ENCODE measurements at regions not wholly inside any gene's neighbourhood (a gene's known extent, or its start where the extent isn't known, plus 50 kb on each side); places are given as distances from the start of the nearest gene placed in this dataset.

DNA sequence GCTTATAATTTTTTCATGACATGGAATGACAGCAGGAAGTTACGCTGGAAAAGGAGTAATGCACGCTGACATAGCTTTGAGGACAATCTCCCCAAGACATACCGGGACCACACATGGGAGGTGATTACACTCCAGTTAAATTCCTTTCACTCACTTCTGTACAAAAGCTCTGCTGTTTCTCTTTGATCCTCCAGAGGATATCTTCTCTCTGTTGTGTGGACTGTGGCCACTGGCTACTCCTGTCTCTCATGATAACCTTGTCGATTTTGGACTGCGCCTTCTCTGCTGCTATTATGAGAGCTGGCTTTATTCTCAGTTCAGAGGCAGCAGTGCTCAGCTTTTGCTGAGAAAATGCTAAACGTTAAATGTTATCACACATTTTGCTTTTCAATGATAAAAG is 464.6 kb downstream of the FGF9 start:
- intact Hi-C loops (cut with DNase I), result no loop called here
- 34% methylated on average over 6 of the region's 6 CpGs for WGBS

DNA sequence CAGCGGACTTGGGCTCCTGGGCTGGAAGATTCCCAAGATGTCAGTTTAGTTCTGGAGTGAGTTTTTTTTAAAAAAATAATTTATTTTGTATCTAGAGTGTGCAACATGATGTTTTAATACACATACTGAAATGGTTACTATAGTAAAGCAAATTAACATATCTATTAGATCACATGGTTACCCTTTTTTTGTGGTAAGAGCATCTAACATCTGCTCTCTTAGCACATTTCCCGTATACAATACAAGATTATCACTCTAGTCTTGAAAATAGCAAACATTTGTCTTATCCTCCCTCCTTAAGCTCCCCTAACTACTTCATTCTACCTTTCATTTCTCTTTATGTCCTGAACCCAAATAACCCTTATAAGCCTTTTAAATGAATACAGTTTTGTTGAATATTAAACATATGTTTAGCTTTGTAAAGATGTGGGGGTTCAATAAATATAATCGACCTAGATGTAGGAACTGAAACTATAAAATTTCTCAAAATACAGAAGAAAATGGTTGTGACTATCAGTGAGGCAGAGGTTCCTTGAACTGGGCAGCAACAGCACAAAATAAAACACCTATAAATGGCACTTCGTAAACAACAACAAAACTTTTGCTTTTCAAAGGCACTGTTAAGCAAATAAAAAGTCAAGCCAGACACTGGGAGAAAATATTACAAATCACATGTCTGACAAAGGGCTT is 466.6 kb downstream of the FGF9 start:
- no peak overlapping the region for H3K4me3 ChIP-seq (ENCODE audit: low read length)
- no peak for DNase-seq
- H3K27me3 ChIP-seq (ENCODE audit: control insufficient read depth, insufficient read depth), result no peaks in the 10 kb centered on the region
- H3K4me1 ChIP-seq (ENCODE audit: control insufficient read depth, insufficient read depth, low read length), result no peaks in the 10 kb centered on the region
- no peaks in the 10 kb centered on the region for H3K9me3 ChIP-seq (ENCODE audit: control insufficient read depth, low read length)
- no peak for ATAC-seq
- intact Hi-C loops (cut with DNase I), result no loop called here
- H3K27ac ChIP-seq (ENCODE audit: low read length), result no peak overlapping the region
- 76% methylated on average over 4 of the region's 4 CpGs for WGBS

More for the DNA sequence above, 464.6 kb downstream of the FGF9 start:
- Histone ChIP-seq H3K4me3 (ENCODE audit: low read length) (no peak overlapping the region), H3K27ac (ENCODE audit: low read length) (no peak overlapping the region), H3K4me1 (ENCODE audit: control insufficient read depth, insufficient read depth, low read length) (no peaks in the 10 kb centered on the region), H3K27me3 (ENCODE audit: control insufficient read depth, insufficient read depth) (no peaks in the 10 kb centered on the region), H3K9me3 (ENCODE audit: control insufficient read depth, low read length) (no peaks in the 10 kb centered on the region)
- no peak for ATAC-seq
- no peak for DNase-seq

DNA sequence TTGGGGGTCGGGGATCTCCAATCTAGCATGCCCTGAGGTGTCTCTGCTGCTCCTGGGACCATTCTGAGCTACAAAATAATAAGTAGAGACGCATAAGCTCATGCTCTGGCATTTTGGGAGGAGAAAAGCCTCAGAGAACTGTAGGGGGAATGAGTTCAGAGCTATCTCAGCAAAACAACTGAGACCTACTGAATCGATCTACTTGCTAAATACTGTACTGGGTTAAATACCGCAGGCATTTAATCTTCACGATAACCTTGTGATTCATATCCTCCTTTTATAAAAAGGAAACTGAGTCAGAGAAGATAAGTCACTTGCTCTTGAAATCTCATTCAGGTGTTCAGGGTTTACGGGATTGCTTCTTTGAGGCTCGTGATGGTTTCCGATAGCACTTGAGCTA is 468.1 kb downstream of the FGF9 start:
- no peak for ATAC-seq

DNA sequence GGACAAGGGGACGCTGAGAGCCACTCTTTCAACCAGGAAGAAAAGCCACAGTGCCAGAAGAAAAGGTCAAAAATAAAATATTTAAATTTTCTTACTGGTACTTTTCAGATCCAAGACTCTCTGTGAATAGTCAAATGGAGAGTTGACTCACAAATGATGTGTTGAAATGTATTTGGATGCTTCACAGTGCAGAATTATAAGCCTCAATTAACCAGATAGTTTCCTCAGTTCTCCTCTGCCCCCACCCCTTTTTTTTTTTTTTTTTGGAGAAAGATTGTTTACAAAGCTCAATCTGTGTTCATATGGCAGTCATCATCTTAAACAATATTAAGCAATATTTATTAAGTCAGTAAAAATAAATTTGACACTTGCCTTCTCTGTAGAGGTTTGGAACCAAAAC is 470.8 kb downstream of the FGF9 start:
- Histone ChIP-seq H3K27me3 (ENCODE audit: control insufficient read depth, insufficient read depth) (no peaks in the 10 kb centered on the region), H3K27ac (ENCODE audit: low read length) (no peak overlapping the region), H3K9me3 (ENCODE audit: control insufficient read depth, low read length) (no peaks in the 10 kb centered on the region), H3K4me1 (ENCODE audit: control insufficient read depth, insufficient read depth, low read length) (no peaks in the 10 kb centered on the region), H3K4me3 (ENCODE audit: low read length) (no peak overlapping the region)
- no peak for DNase-seq
- intact Hi-C loops (cut with DNase I), result no loop called here
- no peak for ATAC-seq
- WGBS, result 41% methylated on average over 1 of the region's 1 CpG

More for the DNA sequence above, 468.1 kb downstream of the FGF9 start:
- WGBS, result 85% methylated on average over 8 of the region's 8 CpGs
- H3K27me3 ChIP-seq (ENCODE audit: control insufficient read depth, insufficient read depth), result no peaks in the 10 kb centered on the region
- H3K9me3 ChIP-seq (ENCODE audit: control insufficient read depth, low read length), result no peaks in the 10 kb centered on the region
- no peak overlapping the region for H3K4me3 ChIP-seq (ENCODE audit: low read length)
- DNase-seq, result no peak
- no peak overlapping the region for H3K27ac ChIP-seq (ENCODE audit: low read length)
- intact Hi-C loops (cut with DNase I), result no loop called here
- H3K4me1 ChIP-seq (ENCODE audit: control insufficient read depth, insufficient read depth, low read length), result no peaks in the 10 kb centered on the region

DNA sequence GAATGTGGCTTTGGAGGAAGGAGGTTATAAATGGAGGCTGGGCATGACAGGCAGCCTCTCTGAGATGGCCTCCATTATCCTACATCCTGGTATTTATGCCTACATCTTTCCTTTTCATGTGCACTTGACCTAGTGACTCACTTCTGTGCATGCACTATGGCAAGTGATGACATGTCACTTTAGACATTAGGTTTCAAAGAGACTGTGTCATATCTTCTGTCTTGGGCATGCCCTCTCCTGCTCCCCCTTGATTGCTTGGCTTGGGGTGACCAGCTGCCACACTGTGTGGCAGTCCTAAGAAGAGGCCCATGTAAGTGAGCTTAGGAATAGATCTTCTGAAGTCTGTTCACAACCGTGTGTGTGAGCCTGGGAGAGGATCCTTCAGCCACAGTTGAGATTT is 472.8 kb downstream of the FGF9 start:
- H3K27me3 ChIP-seq (ENCODE audit: control insufficient read depth, insufficient read depth), result no peaks in the 10 kb centered on the region
- no peaks in the 10 kb centered on the region for H3K9me3 ChIP-seq (ENCODE audit: control insufficient read depth, low read length)
- DNase-seq, result no peak
- H3K4me3 ChIP-seq (ENCODE audit: low read length), result no peak overlapping the region
- no peak overlapping the region for H3K27ac ChIP-seq (ENCODE audit: low read length)
- WGBS, result 36% methylated on average over 1 of the region's 1 CpG
- intact Hi-C loops (cut with DNase I), result no loop called here
- no peak for ATAC-seq
- no peaks in the 10 kb centered on the region for H3K4me1 ChIP-seq (ENCODE audit: control insufficient read depth, insufficient read depth, low read length)

DNA sequence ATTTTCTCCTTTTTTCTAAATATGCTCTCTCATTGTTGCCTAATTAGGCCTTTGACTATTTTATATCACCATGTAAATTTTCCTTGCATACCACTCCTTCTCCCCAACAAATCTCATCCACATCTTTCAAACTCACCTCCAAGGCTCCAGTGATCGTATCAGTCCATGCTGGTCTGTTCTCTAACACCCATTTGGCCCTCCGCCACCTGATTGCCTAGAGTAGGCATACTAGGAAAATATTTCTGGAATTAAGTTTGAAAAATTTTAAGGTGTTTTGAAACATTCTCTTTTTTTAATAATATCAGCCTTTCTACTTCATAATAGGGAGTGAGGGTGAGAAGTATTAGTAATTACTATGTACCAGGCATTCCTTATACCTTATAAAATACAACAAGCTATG is 473.9 kb downstream of the FGF9 start:
- peak in 1 of 3 donors; percentile 53 for DNase-seq

DNA sequence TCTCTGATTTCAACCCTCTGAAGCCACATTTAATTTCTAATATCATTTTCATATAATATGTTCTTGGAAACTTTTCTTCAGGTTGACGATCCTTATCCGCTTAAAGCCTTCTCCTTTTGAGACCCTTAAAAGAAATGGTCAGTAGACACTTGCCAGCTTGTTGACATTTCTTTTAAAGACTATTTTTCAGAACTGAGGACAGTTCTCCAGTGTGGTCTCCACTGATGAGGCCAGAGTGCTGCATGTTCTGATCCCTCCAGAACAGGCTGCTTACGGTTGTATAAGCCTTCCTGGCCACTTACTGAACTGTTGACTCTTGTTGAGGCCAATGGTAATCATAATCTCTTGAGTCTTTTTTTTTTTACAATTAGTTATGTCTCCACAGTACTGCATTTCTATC is 477.3 kb downstream of the FGF9 start:
- H3K27ac ChIP-seq (ENCODE audit: low read length), result no peak overlapping the region
- intact Hi-C loops (cut with DNase I), result no loop called here
- 85% methylated on average over 3 of the region's 3 CpGs for WGBS
- H3K9me3 ChIP-seq (ENCODE audit: control insufficient read depth, low read length), result no peaks in the 10 kb centered on the region
- H3K27me3 ChIP-seq (ENCODE audit: control insufficient read depth, insufficient read depth), result no peaks in the 10 kb centered on the region
- H3K4me1 ChIP-seq (ENCODE audit: control insufficient read depth, insufficient read depth, low read length), result no peaks in the 10 kb centered on the region
- DNase-seq, result no peak
- no peak overlapping the region for H3K4me3 ChIP-seq (ENCODE audit: low read length)
- ATAC-seq, result no peak

More for the DNA sequence above, 473.9 kb downstream of the FGF9 start:
- Histone ChIP-seq H3K4me1 (ENCODE audit: control insufficient read depth, insufficient read depth, low read length) (no peaks in the 10 kb centered on the region), H3K27me3 (ENCODE audit: control insufficient read depth, insufficient read depth) (no peaks in the 10 kb centered on the region), H3K9me3 (ENCODE audit: control insufficient read depth, low read length) (no peaks in the 10 kb centered on the region), H3K4me3 (ENCODE audit: low read length) (no peak overlapping the region), H3K27ac (ENCODE audit: low read length) (no peak overlapping the region)
- intact Hi-C loops (cut with DNase I), result no loop called here
- 85% methylated on average over 2 of the region's 2 CpGs for WGBS
- no peak for ATAC-seq

DNA sequence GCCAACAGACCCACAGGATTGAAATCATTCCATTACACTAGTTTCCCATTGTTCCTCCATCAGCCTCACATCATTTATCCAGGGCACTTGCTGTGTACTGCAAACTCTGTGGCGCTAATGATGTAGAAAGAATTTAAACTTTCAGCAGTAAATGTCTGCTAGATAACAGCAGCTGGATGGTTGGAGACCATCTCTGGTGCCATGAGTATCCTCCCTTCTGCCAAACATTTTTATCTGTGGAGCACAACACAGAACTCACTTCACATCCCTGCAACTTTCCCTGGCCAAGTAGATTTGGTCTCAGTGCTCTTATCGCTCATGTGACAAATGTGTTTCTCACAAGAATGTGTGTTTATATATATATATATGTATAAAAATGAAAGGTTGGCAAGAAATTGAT is 481.9 kb downstream of the FGF9 start:
- H3K9me3 ChIP-seq (ENCODE audit: control insufficient read depth, low read length), result no peaks in the 10 kb centered on the region
- H3K4me1 ChIP-seq (ENCODE audit: control insufficient read depth, insufficient read depth, low read length), result no peaks in the 10 kb centered on the region
- ATAC-seq (no peak), DNase-seq (no peak)
- no peak overlapping the region for H3K27ac ChIP-seq (ENCODE audit: low read length)
- 70% methylated on average over 2 of the region's 2 CpGs for WGBS
- H3K27me3 ChIP-seq (ENCODE audit: control insufficient read depth, insufficient read depth), result no peaks in the 10 kb centered on the region
- intact Hi-C loops (cut with DNase I), result no loop called here
- no peak overlapping the region for H3K4me3 ChIP-seq (ENCODE audit: low read length)

DNA sequence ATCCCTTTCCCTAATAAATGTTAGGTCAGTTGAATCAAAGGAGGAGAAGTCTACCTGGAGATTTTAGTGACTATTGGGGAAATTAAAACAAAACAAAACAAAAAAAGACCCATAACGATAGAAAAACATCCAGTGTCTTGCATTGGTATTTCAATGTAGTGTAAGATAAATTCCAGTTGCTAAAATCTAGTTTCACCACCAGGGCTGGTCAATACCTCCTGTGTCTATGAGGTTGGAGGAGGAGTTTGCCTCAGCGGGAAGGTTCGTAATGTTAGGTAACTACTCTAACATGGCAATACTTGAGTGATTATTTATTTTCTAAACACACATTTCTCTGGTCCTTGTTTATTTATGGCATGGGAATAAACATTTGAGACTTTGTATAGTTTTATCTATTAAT is 483.2 kb downstream of the FGF9 start:
- intact Hi-C loops (cut with DNase I), result no loop called here
- H3K27me3 ChIP-seq (ENCODE audit: control insufficient read depth, insufficient read depth), result no peaks in the 10 kb centered on the region
- WGBS, result 85% methylated on average over 3 of the region's 3 CpGs

DNA sequence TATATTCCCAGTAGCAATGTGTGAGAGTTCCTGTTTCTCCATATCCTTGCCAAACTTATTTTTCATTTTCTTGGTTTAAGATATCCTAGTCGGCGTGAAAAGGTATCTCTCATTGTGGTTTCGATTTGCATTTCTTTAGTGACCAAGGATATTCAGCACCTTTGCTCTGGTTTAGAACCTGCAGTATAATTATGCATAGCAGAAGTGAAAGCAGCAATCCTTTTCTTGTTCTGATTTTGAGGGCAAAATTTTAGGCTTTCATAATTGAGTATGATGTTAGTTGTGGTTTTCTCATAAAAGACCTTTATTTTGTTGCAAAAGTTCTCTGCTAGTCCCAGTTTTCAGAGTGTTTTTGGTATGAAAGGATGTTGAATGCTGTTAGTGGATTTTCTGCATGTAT is 491.0 kb downstream of the FGF9 start:
- intact Hi-C loops (cut with DNase I), result no loop called here
- no peaks in the 10 kb centered on the region for H3K27me3 ChIP-seq (ENCODE audit: control insufficient read depth, insufficient read depth)
- no peaks in the 10 kb centered on the region for H3K4me1 ChIP-seq (ENCODE audit: control insufficient read depth, insufficient read depth, low read length)
- no peak for ATAC-seq
- H3K9me3 ChIP-seq (ENCODE audit: control insufficient read depth, low read length), result no peaks in the 10 kb centered on the region
- no peak overlapping the region for H3K4me3 ChIP-seq (ENCODE audit: low read length)
- no peak overlapping the region for H3K27ac ChIP-seq (ENCODE audit: low read length)
- DNase-seq, result no peak
- 85% methylated on average over 3 of the region's 3 CpGs for WGBS

More for the DNA sequence above, 483.2 kb downstream of the FGF9 start:
- Histone ChIP-seq H3K27ac (ENCODE audit: low read length) (no peak overlapping the region), H3K4me1 (ENCODE audit: control insufficient read depth, insufficient read depth, low read length) (no peaks in the 10 kb centered on the region), H3K9me3 (ENCODE audit: control insufficient read depth, low read length) (no peaks in the 10 kb centered on the region), H3K4me3 (ENCODE audit: low read length) (no peak overlapping the region)
- no peak for ATAC-seq
- DNase-seq, result no peak

DNA sequence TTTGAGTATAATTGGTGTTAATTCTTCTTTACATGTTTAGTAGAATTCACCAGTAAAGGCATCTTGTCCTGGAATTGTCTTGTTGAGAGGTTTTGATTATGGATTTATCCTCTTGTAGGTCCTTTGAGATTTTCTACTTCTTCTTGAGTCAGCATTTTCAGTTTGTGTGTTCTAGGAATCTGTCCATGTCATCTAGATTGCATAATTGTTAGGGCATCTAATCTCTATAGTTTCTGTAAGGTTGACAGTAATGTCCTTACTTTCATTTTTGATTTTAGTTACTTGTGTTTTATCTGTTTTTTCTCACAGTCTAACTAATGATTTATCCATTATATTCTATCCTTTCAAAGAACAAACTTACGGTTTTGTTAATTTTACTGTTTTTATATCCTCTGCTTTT is 492.0 kb downstream of the FGF9 start:
- H3K27ac ChIP-seq (ENCODE audit: low read length), result no peak overlapping the region
- no peaks in the 10 kb centered on the region for H3K27me3 ChIP-seq (ENCODE audit: control insufficient read depth, insufficient read depth)
- 59% methylated on average over 1 of the region's 1 CpG for WGBS
- H3K4me3 ChIP-seq (ENCODE audit: low read length), result no peak overlapping the region
- ATAC-seq, result no peak
- H3K9me3 ChIP-seq (ENCODE audit: control insufficient read depth, low read length), result no peaks in the 10 kb centered on the region
- no peak for DNase-seq
- H3K4me1 ChIP-seq (ENCODE audit: control insufficient read depth, insufficient read depth, low read length), result no peaks in the 10 kb centered on the region
- intact Hi-C loops (cut with DNase I), result no loop called here

Measured in right cardiac atrium (tissue), 5 donors.